ENCODE measurements at regions not wholly inside any gene's neighbourhood (a gene's known extent, or its start where the extent isn't known, plus 50 kb on each side); places are given as distances from the start of the nearest gene placed in this dataset.

DNA sequence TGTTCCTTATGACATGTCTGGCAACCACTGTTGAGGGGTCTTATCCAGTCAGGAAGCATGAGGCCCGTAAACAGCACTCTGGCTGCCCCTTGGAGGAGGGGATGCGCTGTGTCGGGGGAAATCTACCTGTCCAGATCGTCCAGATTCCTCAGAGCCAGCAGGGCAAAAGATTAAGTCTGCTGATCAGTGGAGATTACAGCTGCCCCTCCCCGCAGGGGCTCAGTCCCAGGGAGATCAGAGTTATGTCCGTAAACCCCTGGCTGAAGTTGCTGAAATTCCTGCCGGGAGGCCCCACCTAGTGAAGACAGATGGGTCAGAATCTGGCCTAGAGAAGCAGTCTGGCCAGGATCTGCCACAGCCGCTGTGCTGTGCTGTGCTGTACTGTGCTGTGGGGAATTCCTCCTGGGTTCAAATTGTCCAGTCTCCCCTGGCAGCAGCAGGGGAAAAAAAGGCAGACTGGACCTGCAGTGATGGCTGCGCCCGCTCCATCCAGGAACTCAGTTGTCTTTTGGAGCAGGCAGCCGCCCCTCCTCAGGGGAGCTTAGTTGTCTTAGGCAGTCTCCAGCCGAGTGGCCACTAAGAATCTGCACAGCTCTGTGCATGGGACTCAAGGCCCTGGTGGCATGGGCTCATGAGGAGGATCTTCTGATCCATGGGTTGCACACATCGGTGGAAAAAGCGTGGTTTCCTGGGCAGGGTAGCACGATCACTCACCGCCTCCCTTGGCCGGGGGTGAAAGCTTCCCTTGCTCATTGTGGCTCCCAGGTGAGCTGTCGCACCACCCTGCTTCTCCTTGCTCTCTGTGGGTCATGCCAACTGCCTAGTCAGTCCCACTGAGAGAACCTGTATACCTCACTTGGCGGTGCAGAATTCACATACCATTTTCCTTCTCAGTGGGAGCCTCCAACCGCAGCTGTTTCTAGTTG, 1368.8 kb upstream of the ADGRB3 start:
- TF ChIP-seq CTCF (IDR thresholded peaks at IDR 0.05; ENCODE audit: low read depth, low read length) (no peak), EZH2phosphoT487 (IDR thresholded peaks at IDR 0.05; ENCODE audit: low read depth) (no peak)
